Motor neuron (in vitro differentiated cells): ENCODE measurements at regions not wholly inside any gene's neighbourhood (a gene's known extent, or its start where the extent isn't known, plus 50 kb on each side); places are given as distances from the start of the nearest gene placed in this dataset.

Experiments
- ATAC-seq, 8 experiments: fragments of 200-7000 bp; cut with Tn5 transposase; replicated peaks in 6 of 8; 2 replicates each; pipeline ENCODE4 v1.8.0; 2021; ENCODE audit warnings: mild to moderate bottlenecking in 8 of 8, moderate library complexity in 8 of 8
- H3K27ac ChIP-seq, 2 donors: fragments of 250-450 bp; sonication (Bioruptor Pico); 2 replicates each; pipeline ENCODE4 v1.9.0; 2021; ENCODE audit warnings: antibody characterized with exemption in 2 of 2, mild to moderate bottlenecking in 2 of 2, moderate library complexity in 1 of 2
- H3K4me1 ChIP-seq, 2 donors: fragments of 250-450 bp; sonication (Bioruptor Pico); replicated peaks in 1 of 2; 2 replicates each; pipeline ENCODE4 v1.6.1; 2021; ENCODE audit warnings: antibody characterized with exemption in 2 of 2, mild to moderate bottlenecking in 2 of 2, moderate library complexity in 1 of 2
- H3K4me3 ChIP-seq, 5 donors: fragments of 250-450 bp; sonication (Bioruptor Pico); 2 replicates each; pipeline ENCODE4 v1.9.0; 2021; ENCODE audit warnings: antibody characterized with exemption in 5 of 5, mild to moderate bottlenecking in 5 of 5, moderate library complexity in 4 of 5
- WGBS, 10 experiments: fragments of 450-650 bp; shearing (Covaris generic); methylation state at CpG; one replicate each; pipeline ENCODE4 v1.0.0; 2022; 5-methylcytosine and 5-hydroxymethylcytosine counted together
- in situ Hi-C, 9 experiments: fragments of 400-800 bp; cut with MboI; loops; one replicate each; pipeline ENCODE4 v1.15.0; 2021; ENCODE audit warnings: low sequenced_read_pairs in 9 of 9, low pct_unique_long_range_greater_than_20kb in 2 of 9; ENCODE audit not compliant: unreplicated experiment in 9 of 9

- 83 to 100% (median 90%) methylated on average over 1 to 5 of the region's 5 CpGs; no CpG with 5 or more reads in 4 of the 10 experiments for WGBS, 10 experiments
- H3K4me3 ChIP-seq = no peak overlapping the region
- H3K4me1 ChIP-seq = no peaks in the 10 kb centered on the region
- no peak overlapping the region for H3K27ac ChIP-seq
- ATAC-seq = no peak
- in situ Hi-C loops = no loop called here
These were observed 624.5 kb upstream of the USP24 start for GRCh38 chr1:55839626-55840025.

GRCh38 chr1:55839221-55839620, 624.1 kb upstream of the USP24 start:
- 100% methylated on average over 1 of the region's 1 CpG; no CpG with 5 or more reads in 3 of the 10 experiments for WGBS, 10 experiments
- ATAC-seq = no peak
- in situ Hi-C loops = no loop called here
- Histone ChIP-seq H3K4me3 (no peak overlapping the region), H3K27ac (no peak overlapping the region), H3K4me1 (no peaks in the 10 kb centered on the region)

GRCh38 chr1:55836086-55836485, 620.9 kb upstream of the USP24 start:
- in situ Hi-C loops = no loop called here
- Histone ChIP-seq H3K4me1 (no peaks in the 10 kb centered on the region), H3K4me3 (no peak overlapping the region), H3K27ac (no peak overlapping the region)
- ATAC-seq = no peak
- 17 to 100% (median 97%) methylated on average over 1 to 3 of the region's 3 CpGs; no CpG with 5 or more reads in 3 of the 10 experiments for WGBS, 10 experiments

GRCh38 chr1:55833529-55834091, 618.4 kb upstream of the USP24 start:
- WGBS, 10 experiments = 0 to 100% (median 72%) methylated on average over 1 to 2 of the region's 2 CpGs
- no peaks in the 10 kb centered on the region for H3K4me1 ChIP-seq
- ATAC-seq = peak in 3 of 8 experiments; percentile 22 to 76 (median 72)
- no peak overlapping the region for H3K27ac ChIP-seq
- in situ Hi-C loops = no loop called here
- H3K4me3 ChIP-seq = no peak overlapping the region

- Histone ChIP-seq H3K27ac (no peak overlapping the region), H3K4me1 (no peaks in the 10 kb centered on the region), H3K4me3 (no peak overlapping the region)
- WGBS, 10 experiments = 68 to 100% (median 80%) methylated on average over 1 to 3 of the region's 3 CpGs; no CpG with 5 or more reads in 2 of the 10 experiments
- in situ Hi-C loops = no loop called here
- no peak for ATAC-seq
These were observed 616.6 kb upstream of the USP24 start for GRCh38 chr1:55831759-55832158.

GRCh38 chr1:55828044-55828443, 612.9 kb upstream of the USP24 start:
- no peak for ATAC-seq
- H3K27ac ChIP-seq = no peak overlapping the region
- peaks cover 0 to 7% of the 10 kb centered on the region in 2 donors for H3K4me1 ChIP-seq
- in situ Hi-C loops = no loop called here
- H3K4me3 ChIP-seq = no peak overlapping the region
- WGBS, 10 experiments = 14 to 85% (median 69%) methylated on average over 1 to 5 of the region's 5 CpGs; no CpG with 5 or more reads in 1 of the 10 experiments

- in situ Hi-C loops = no loop called here
- H3K4me1 ChIP-seq = peaks cover 0 to 7% of the 10 kb centered on the region in 2 donors
- H3K4me3 ChIP-seq = no peak overlapping the region
- 17 to 87% (median 70%) methylated on average over 1 to 4 of the region's 4 CpGs; no CpG with 5 or more reads in 3 of the 10 experiments for WGBS, 10 experiments
- ATAC-seq = peak in 3 of 8 experiments; percentile 88 to 97 (median 96)
- no peak overlapping the region for H3K27ac ChIP-seq
These were observed 612.2 kb upstream of the USP24 start for GRCh38 chr1:55827350-55827749.

- Histone ChIP-seq H3K27ac (no peak overlapping the region), H3K4me1 (peaks cover 6 to 13% of the 10 kb centered on the region in 2 donors), H3K4me3 (no peak overlapping the region)
- ATAC-seq = no peak
- WGBS, 10 experiments = 60 to 95% (median 79%) methylated on average over 1 to 4 of the region's 4 CpGs; no CpG with 5 or more reads in 1 of the 10 experiments
- in situ Hi-C loops = no loop called here
These were observed 611.4 kb upstream of the USP24 start for GRCh38 chr1:55826381-55827080.

GRCh38 chr1:55825461-55825860, 610.3 kb upstream of the USP24 start:
- Histone ChIP-seq H3K4me3 (no peak overlapping the region), H3K4me1 (peaks cover 16 to 21% of the 10 kb centered on the region in 2 donors), H3K27ac (no peak overlapping the region)
- ATAC-seq = peak in 2 of 8 experiments; percentile 17 to 31
- in situ Hi-C loops = no loop called here
- WGBS, 10 experiments = 50 to 100% (median 78%) methylated on average over 1 of the region's 1 CpG; no CpG with 5 or more reads in 4 of the 10 experiments

GRCh38 chr1:55824251-55824640, 609.1 kb upstream of the USP24 start:
- Histone ChIP-seq H3K27ac (no peak overlapping the region), H3K4me3 (no peak overlapping the region), H3K4me1 (peaks cover 16 to 21% of the 10 kb centered on the region in 2 donors)
- in situ Hi-C loops = no loop called here
- ATAC-seq = no peak

- Histone ChIP-seq H3K4me1 (peaks cover 16 to 21% of the 10 kb centered on the region in 2 donors), H3K4me3 (no peak overlapping the region), H3K27ac (no peak overlapping the region)
- in situ Hi-C loops = no loop called here
- ATAC-seq = peak in 5 of 8 experiments; percentile 71 to 91 (median 83)
- WGBS, 10 experiments = 33 to 100% (median 79%) methylated on average over 1 to 6 of the region's 6 CpGs
These were observed 608.5 kb upstream of the USP24 start for GRCh38 chr1:55823541-55824250.

GRCh38 chr1:55822891-55823290, 607.7 kb upstream of the USP24 start:
- in situ Hi-C loops = no loop called here
- no peak for ATAC-seq
- H3K27ac ChIP-seq = no peak overlapping the region
- peaks cover 16 to 21% of the 10 kb centered on the region in 2 donors for H3K4me1 ChIP-seq
- no peak overlapping the region for H3K4me3 ChIP-seq
- WGBS, 10 experiments = 50 to 100% (median 90%) methylated on average over 1 to 2 of the region's 2 CpGs; no CpG with 5 or more reads in 1 of the 10 experiments

- in situ Hi-C loops = no loop called here
- peak in 4 of 8 experiments; percentile 30 to 73 (median 51) for ATAC-seq
- WGBS, 10 experiments = 40 to 100% (median 69%) methylated on average over 1 to 2 of the region's 2 CpGs; no CpG with 5 or more reads in 1 of the 10 experiments
- Histone ChIP-seq H3K27ac (no peak overlapping the region), H3K4me1 (peaks cover 16 to 21% of the 10 kb centered on the region in 2 donors), H3K4me3 (no peak overlapping the region)
These were observed 606.1 kb upstream of the USP24 start for GRCh38 chr1:55821234-55821633.
